RCC 7860 (cell line): ENCODE measurements at regions not wholly inside any gene's neighbourhood (a gene's known extent, or its start where the extent isn't known, plus 50 kb on each side); places are given as distances from the start of the nearest gene placed in this dataset.
"Not testable (repeated sequence)": the region's sequence is repeated elsewhere in the genome, so short reads cannot be mapped to it uniquely, and the experiment has no call there.

Experiments
- DNase-seq: peaks from one replicate; pipeline ENCODE4 v3.0.0-alpha.2; 2015; ENCODE audit warnings: low spot score
- FAIRE-seq: peaks from 2 replicates; lab custom pipeline; 2012; peaks lifted over from hg19 to GRCh38; lab: Jason Lieb, UNC

DNA sequence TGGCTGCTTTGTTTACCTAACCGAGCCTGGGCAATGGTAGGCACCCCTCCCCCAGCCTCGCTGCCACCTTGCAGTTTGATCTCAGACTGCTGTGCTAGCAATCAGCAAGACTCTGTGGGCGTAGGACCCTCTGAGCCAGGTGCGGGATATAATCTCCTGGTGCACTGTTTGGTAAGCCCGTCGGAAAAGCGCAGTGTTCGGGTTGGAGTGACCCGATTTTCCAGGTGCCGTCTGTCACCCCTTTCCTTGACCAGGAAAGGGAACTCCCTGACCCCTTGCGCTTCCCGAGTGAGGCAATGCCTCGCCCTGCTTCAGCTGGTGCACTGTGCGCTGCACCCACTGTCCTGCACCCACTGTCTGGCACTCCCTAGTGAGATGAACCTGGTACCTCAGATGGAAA is 482.2 kb upstream of the SMC2 start:
- not testable (repeated sequence) for FAIRE-seq, DNase-seq

DNA sequence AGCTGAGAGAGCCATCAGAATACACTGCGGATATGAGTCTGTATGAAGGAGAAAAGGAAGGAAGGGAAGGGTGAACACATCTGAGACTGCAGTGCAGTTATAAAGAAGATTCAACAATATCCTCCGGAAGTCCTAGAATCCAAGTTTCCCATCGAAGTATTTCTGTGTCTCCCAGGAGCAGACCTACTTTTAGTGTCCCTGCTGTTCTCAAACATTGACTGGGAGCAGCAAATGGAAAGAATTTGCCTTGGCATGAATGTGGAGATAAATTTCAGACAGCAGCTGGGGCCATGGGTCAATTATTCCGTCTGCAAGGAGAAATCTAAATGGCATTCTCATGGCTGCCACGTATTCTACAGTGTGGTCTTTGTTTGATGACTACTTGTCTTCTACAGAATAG is 478.1 kb upstream of the SMC2 start:
- FAIRE-seq (no peak), DNase-seq (no peak)

DNA sequence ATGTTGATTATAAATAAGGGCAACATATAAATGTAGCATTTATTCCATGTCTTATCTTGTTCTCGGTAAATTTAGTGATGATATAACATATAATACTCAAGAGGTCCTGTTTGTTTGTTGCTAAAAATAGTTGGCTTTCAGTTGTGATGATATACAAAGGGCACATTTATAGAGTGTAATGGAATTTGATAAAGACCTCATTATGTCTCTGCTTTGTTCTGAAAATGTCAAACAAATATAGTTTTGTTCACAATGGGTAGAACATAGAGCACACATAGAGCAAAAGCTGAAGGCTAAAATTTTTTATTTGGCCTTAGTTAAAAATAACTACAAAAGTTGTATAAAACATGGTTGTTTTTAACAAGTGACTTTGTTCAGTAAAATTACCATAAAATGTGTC is 477.1 kb upstream of the SMC2 start:
- DNase-seq = no peak
- FAIRE-seq = no peak

DNA sequence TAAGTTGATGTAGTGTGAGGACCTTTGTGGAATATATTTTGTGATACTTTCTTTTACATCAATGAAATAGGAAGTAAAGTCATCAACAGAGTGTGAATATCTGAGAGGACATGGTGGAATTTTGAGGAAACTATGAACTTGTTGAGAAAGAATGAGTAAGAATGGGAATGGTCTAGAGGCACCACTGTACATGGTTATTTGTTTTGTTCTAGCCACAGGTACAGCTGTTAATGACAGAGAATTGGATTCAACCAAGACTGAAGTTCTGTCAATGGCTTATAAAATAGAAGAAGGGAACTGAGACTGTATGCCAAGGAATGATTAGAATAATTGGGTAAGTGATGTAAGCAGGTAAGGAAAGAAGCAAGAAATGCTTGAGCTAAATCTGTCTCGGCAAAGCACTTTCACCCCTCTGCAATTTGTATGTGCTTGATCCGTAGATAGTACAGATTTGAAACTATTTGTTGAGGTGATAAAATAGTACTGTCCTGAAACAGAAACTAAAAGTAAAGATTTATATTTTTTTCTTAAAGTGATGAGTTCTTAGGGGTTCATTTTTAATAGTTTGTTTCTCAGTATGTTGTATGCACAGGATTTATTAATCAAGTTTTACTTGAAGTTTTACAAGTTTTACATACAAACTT is 468.8 kb upstream of the SMC2 start:
- FAIRE-seq = no peak

DNA sequence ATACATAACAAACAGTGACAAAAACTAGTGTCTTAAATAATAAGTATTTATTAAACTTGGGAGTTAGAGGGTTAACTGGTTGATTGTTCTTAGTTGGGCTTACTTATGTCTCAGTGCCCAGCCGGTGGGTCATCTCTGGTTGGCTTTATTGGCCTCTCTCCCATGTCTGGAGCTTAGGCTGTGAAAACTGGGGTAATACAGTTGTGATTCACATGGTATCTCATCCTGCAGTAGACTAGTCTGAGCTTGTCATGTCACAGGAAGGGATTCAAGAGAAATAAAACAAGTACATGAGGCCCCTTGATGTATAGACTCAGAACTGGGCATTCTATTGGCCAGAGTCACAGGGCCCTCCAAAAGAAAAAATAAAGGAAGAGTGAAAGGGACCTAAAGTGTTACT is 466.4 kb upstream of the SMC2 start:
- no peak for DNase-seq
- no peak for FAIRE-seq

More for the DNA sequence above, 468.8 kb upstream of the SMC2 start:
- no peak for DNase-seq

DNA sequence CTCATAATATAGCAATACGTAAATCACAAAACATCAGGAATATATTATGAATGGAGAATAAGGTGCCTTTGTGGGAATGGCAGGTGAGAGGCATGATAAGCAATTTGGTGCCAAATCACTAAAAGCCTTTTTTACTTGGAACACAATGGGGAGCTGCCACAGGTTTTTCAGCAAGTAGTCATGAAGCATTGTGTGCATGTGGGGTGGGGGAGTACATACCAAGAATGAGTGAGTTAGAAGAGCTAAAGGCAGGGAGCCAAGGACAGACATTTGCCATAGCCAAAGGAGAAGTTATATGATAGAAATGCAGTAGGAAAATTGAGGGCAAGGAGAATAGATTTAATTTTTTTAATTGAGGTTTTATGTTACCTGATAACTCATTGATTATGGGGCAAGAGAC is 445.0 kb upstream of the SMC2 start:
- FAIRE-seq (no peak), DNase-seq (no peak)

DNA sequence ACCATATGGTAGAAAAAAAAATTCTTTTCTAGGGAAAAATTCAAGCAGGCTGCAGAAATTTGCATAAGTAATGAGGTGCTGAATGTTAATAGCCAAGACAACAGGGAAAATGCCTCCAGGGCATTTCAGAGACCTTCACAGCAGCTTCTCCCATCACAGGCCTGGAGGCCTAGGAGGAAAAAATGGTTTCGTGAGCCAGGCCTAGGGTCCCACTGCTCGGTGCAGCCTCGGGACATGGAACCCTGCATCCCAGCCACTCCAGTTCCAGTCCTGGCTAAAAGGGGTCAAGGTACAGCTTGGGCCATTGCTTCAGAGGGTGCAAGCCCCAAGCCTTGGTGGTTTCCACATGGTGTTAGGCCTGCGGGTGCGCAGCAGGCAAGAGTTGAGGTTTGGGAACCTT is 436.0 kb upstream of the SMC2 start:
- FAIRE-seq (no peak), DNase-seq (no peak)

DNA sequence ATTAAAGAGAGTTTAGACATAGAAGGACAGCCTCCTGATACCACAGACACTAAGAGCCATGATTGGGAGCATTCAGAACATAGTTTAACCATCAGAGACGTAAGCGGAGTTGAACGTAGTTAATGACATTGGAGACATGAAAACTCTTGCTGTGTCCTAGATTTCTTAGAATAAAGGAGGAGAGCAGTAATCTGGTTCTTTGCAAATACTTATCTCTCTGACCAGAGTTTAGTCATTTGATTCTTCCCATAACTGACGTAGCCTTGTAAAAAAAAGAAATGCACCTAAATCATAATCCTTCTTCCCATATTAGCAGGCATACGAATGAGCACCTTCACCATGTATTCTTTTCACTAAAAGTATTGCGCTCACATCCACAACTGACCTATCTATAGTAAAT is 433.3 kb upstream of the SMC2 start:
- DNase-seq (no peak), FAIRE-seq (no peak)

DNA sequence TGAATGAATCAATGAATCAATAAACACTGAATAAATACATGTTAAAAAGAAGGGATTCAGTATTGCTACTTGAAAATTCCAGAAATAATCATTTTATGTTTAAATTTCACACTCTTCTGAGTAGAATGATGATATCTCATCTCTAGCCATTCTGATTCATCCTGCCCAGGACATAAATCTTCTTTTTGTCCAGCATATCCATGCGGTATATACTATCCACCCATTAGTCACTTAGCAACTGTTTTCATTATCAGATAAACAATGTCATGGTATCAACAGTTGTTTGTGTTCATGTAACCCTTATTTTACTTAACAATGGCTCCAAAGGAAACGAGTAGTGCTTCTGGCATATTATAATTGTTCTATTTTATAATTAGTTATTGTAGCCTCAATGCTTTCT is 432.4 kb upstream of the SMC2 start:
- FAIRE-seq = no peak

DNA sequence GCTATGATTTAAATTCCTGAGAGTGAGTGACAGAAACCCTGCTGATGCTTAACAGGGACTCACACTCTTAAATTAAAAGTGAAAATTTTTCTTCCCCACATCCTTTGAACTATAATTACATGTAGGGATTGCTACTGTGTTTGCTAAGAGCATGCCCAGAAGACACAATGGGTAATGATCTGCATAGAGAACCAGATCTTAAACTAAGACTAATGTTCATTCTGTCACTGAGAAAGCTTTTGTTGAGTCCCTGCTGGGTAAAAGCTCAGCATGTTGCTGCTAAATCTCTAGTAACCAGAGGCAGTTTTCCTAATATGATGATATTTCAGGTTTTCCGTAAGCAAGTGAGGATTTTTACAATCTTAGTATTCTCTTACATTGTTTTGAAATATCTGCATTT is 424.8 kb upstream of the SMC2 start:
- no peak for DNase-seq
- no peak for FAIRE-seq

More for the DNA sequence above, 432.4 kb upstream of the SMC2 start:
- no peak for DNase-seq

DNA sequence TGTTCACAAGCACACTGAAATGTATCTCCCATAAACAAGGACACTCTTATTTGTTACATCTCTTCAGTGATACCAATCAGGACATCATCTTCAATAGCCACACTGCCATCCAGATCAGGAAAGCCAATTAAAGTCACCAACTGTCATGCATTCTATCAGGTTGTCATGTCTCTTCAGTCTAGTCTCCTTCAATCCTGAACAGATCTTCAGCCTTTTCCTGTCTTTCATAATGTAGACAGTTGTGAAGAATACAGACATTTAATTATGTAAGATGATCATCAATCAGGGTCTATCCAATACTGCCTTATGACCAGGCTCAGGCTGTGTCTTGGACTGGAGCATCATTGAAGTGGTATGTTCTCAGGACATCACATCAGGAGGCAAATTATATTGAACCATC is 419.8 kb upstream of the SMC2 start:
- FAIRE-seq (no peak), DNase-seq (no peak)

DNA sequence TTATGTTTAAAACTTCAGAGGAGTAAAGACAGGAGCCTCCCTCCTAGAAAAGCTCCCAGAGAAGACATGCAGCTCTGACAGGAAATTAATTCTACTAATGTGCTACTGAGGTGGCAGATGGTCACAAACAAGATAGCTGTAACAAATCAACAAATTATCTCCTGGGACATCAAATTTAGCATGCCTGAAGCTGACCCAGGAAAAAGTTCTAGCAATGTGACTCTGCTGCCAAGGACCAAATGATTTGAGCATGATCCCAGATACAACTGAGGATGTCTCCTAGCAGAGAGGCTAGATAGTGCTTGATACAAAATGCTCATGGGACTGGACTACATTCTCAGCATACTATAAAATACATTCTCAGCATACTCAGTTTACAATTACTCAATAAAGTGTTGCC is 413.5 kb upstream of the SMC2 start:
- FAIRE-seq = no peak
- no peak for DNase-seq

DNA sequence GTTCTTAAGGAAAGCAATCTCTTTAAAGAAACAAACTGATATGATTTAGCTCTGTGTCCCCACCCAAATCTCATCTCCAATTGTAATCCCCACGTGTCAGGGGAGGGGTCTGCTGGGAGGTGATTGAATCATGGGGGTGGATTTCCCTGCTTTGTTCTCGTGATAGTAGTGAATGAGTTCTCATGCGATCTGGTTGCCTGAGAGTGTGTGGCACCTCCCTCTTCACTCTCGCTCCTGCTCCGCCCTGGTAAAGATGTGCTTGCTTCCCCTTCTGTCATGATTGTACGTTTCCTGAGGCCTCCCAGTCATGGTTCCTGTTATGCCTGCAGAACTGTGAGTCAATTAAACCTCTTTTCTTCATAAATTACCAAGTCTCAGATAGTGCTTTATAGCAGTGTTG is 412.7 kb upstream of the SMC2 start:
- FAIRE-seq (no peak), DNase-seq (no peak)

DNA sequence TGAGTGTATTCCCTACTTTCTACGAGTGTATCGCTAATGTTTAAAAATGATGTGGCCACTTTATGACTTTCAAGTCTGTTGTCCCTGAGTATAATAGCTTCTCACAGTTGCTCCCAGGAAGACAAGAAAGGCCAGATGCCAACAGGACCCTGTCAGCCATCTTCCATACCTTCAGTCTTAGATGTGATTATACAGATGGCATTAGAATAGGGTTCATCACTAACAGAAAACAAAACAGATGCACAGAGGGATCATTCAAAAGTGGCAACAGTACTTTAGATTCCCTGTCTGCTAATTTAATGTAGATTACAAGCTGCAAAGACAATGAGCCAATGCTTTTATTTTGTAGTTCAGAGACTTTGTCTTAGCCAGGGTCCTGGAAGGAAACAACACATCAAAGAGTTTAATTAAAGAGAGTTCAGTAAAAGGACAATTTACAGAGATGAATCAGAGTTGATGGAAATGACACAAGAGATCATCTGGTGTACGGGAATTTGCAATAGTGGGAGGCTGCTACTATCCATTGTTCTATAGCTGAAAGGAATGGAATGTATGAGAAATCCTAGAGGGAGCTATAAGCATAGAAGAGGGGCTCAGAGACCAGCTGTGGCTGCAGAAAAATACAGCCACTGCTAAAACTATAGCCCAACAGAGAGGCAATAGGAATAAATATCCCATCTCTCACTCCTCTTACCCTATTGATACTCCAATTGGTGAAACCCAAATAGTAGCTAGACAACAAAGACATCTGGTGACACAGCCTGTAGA is 393.7 kb upstream of the SMC2 start:
- FAIRE-seq = no peak

DNA sequence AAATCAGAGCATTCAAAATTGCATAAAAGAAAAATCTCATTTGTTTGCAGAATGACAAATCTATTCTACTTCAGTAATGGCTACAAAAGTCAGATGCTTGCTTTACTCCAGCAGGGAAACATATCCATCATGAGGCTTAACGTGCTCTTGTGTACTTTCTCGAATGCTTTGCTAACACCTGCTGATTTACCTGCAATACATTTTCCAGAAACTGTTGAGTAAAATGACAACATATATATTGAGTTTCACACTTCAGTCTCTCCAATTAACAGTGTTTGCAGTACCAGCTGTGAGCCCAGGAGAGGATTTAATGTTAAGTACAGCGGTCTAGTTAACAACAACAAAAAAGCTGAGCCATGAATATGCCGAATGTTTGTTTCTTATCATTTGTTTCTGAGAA is 391.5 kb upstream of the SMC2 start:
- FAIRE-seq = no peak
- no peak for DNase-seq

More for the DNA sequence above, 393.7 kb upstream of the SMC2 start:
- DNase-seq = no peak

DNA sequence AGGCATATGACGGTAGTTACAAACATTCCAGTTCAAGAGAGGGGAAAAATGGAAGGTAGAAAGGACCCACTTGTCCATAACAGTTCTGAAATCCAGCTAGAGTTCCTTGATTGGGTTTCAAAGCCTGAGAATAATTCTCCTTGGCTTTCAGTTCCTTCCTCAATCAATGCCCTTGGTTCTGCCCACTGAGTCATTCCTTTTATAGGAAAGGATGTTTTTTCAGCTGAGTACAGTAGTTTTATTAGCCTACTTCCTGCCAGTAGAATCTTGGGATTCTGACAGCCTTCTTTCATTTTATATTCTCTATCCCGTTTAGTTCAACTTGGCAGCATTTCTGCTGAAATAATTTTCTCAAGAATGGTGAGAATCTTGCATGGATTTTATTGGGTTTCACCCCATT is 386.9 kb upstream of the SMC2 start:
- FAIRE-seq (no peak), DNase-seq (no peak)

DNA sequence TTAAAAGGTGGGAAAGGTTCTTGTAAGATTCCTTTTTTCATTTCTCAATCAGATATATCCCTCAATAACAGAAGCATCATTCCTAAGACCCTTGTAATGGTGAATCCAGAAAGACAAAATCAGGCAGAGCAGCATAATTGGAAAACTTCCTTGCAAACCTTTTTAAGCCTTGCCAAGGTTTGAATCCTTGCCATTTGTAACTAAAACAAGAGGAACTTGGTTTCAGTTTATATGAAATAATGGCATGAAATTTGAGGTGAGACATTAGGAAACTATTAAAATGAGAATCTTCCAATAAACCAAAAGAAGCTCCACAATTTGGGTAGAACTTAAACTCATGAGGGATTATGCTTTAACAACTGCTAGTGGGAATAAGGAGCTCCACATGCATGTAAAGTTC is 384.7 kb upstream of the SMC2 start:
- DNase-seq = no peak
- FAIRE-seq = no peak

DNA sequence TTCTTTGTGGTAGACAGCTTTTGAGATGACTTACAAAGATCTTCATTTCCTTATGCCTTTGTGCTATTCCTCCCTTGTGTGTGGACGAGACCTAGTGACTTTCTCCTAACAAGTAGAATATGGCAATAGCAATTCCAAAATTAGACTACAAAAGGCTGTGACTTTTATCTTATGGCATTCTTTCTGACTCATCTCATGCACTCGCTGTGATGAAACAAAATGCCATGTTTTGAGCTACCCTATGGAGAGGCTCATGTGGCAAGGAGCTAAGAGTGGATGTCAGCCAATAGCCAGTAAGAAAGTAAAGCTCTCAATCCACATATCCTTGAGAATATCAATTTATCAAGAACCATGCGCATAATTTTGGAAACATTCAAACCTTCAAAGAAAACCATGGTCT is 380.5 kb upstream of the SMC2 start:
- FAIRE-seq (no peak), DNase-seq (no peak)

DNA sequence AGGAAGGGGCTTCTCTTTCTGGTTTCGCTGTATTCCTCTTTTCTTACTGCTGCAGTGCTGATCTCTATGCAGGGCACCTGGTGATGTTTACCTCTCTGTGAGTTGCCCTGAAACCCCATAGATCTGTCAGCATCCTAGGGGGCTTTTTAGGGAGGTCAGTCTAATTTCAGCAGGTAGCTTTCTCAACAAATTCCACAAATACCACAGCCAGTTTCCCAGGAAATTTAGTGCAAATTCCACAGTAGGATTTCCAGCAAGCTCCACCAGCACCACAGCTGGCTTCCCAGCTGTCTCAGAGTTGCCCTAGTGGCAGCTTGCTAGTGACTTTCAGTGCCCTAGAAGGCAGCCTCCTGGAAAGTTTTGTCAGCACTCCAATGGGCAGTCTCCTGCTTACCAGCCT is 379.1 kb upstream of the SMC2 start:
- no peak for DNase-seq
- FAIRE-seq = no peak

DNA sequence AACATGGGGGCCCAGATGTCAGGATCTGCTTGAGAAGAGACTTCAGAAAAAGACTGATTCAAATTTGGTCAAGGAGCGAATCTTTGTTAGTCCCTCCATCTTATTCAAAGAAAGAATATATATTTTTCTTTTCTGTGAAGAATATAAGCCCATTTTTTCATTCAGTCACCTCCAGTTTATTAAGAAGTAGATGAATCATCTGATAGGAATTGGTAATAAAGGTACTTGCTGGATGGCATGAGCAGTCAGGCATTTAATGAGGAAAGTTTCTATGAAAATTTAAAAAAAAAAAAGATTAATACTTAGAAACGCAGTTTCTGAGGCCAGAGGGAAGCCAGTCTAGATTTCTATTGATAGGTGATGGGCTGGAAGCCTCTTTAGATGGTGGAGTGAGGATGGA is 373.1 kb upstream of the SMC2 start:
- DNase-seq (no peak), FAIRE-seq (no peak)

DNA sequence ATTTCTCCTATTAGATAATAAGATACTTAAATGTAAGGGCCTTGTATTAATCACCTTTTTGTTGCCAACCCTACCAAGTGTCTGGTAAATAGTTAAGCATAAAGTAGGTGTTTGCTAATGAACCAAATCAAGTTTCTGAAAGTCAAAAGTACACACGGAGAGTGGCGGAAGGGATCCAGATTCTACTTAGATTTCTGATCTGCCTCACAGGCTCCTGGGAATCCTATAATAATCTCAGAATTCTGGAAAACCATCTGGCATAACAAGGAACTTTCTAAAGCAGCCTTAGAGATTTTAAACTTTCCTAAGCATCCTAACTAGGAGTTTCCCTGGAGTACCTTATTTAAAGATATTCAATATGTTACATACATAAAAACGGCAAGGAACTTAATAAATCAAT is 363.2 kb upstream of the SMC2 start:
- no peak for DNase-seq
- no peak for FAIRE-seq

DNA sequence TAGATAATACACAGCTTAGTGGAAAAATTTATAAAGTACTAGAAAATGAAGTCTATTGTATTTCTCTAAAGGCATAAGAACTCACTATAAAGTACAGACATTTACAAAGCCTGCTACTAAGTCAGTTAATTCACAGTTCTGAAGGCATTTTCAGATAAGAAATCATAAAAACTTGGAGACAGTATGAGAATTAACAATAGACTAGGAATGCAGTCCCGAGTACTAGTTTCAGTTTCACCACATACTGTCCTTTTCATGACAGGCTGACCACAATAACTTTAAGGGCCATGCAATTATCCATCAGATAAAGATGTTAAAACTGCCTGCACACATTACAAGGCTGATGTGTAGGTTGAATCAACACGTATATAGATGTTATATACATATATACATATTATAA is 362.6 kb upstream of the SMC2 start:
- no peak for DNase-seq
- FAIRE-seq = no peak

DNA sequence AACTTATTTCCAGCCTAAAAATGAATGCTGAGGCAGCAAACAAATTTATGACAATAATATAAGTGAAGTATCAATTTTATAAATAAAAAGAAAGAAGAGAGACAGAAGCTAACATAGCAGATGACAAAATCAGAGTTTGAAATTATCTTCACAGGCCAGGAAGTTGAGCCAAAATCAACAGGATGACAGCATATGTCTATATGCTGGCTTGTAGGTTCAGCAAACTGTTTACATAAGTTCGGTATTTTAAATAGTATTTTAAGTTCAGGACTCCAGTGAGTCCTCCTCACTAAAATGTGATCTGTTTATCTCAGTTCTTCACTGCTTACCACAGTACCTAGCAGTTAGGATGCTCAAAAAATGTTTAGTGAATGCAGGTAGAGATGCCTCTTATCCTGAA is 359.6 kb upstream of the SMC2 start:
- FAIRE-seq (no peak), DNase-seq (no peak)
